ENCODE measurements at regions not wholly inside any gene's neighbourhood (a gene's known extent, or its start where the extent isn't known, plus 50 kb on each side); places are given as distances from the start of the nearest gene placed in this dataset.
"Not testable (repeated sequence)": the region's sequence is repeated elsewhere in the genome, so short reads cannot be mapped to it uniquely, and the experiment has no call there.

DNA sequence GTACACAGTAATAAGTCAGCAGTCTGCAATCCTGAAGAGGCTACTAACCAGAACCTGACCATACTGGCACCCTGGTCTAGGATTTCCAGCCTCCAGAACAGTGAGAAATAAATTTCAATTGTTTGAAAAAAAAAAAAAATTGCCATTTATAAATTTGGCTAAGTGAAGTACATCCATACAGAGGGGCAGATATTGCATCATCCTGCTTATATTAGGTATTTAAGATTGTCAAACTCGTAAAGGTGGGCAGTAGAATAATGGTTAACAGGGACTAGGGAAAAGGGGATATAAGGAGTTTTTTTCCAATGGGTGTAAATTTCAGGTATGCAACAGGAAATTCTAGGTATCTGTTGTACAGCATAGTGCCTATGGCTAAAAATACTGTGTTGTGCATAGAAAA lies 1250.9 kb downstream of the BRINP3 start:
- H3K36me3 ChIP-seq (ENCODE audit: insufficient read depth, low read length): no peaks in the 10 kb centered on the region
- H3K9ac ChIP-seq (ENCODE audit: low read depth, low read length): no peak overlapping the region
- no peaks in the 10 kb centered on the region for H3K4me1 ChIP-seq (ENCODE audit: insufficient read depth, low read length)
- H3K9me3 ChIP-seq (ENCODE audit: control insufficient read depth, insufficient read depth, low read length): no peaks in the 10 kb centered on the region

DNA sequence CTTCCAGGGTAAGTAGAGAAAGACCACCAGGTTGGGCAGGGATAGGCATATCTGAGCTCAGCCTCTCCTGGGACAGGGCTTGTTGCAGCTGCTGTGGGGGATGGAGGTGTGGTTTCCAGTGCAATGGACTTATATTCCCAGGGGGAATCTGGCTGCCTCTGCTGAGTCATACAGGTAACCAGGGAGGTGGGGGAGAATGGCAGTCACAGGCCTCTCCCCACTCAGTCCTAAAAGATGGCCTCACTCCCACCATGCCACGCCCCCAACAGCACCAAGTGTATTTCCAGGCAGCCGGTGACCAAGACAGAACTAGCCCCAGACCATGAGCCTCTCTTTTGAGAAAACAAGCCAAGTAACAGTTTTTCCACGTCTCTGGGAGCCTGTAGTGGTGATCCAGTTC lies 1240.7 kb downstream of the BRINP3 start:
- Histone ChIP-seq H3K9me3 (ENCODE audit: control insufficient read depth, insufficient read depth, low read length) (no peaks in the 10 kb centered on the region), H3K4me1 (ENCODE audit: insufficient read depth, low read length) (no peaks in the 10 kb centered on the region), H3K36me3 (ENCODE audit: insufficient read depth, low read length) (no peaks in the 10 kb centered on the region), H3K9ac (ENCODE audit: low read depth, low read length) (no peak overlapping the region)

DNA sequence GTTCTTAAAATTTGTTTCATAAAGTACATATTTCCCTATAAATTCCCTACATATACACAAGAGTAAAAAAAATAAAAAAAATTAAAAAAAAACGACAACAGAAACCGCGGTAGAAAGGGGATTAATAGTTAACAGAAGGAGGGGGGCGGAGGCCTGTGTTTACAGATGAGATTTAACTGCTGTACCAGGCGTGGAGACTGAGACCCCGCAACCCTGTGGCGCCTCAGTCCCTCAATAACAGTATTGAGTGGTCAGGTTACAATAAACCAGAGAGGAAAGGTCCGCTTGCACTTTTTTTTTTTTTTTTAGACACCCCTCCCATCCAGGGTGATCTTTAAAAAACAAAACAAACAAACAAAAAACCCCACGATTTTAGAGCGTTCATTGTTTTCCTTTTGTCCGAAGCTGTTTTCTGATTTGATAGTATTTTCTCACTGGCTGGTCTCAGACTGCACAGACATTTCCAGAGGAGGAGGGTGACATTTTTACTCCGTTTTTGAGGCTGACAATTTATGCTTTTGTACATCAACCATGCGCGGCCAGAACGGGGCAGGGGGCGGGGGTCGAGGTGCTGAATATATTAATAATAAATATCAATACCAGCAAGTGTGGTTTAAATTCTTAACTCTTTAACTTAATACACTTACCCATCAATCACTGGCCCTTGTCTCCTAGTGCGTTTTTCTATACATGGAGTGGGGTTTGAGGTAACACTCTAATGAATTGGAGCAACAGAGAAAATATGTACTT lies 1223.9 kb downstream of the BRINP3 start:
- Histone ChIP-seq H3K9me3 (ENCODE audit: control insufficient read depth, insufficient read depth, low read length) (no peaks in the 10 kb centered on the region), H3K36me3 (ENCODE audit: insufficient read depth, low read length) (no peaks in the 10 kb centered on the region), H3K4me1 (ENCODE audit: insufficient read depth, low read length) (no peaks in the 10 kb centered on the region), H3K9ac (ENCODE audit: low read depth, low read length) (no peak overlapping the region)

DNA sequence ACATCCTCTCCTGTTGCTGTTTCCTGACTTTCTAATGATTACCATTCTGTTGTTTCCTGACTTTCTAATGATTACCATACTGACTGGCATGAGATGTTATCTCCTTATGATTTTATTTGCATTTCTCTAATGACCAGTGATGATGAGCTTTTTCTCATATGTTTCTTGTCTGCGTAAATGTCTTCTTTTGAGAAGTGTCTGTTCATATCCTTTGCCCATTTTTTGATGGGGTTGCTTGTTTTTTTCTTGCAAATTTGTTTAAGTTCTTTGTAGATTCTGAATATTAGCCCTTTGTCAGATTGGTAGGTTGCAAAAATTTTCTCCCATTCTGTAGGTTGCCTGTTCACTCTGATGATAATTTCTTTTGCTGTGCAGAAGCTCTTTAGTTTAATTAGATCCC lies 1216.5 kb downstream of the BRINP3 start:
- H3K9ac ChIP-seq (ENCODE audit: low read depth, low read length); H3K36me3 ChIP-seq (ENCODE audit: insufficient read depth, low read length); H3K9me3 ChIP-seq (ENCODE audit: control insufficient read depth, insufficient read depth, low read length): not testable (repeated sequence)

GRCh38 chr1:189269011-189269410 lies 1208.7 kb downstream of the BRINP3 start:
- peaks cover 5% of the 10 kb centered on the region for H3K9me3 ChIP-seq (ENCODE audit: control insufficient read depth, insufficient read depth, low read length)
- H3K9ac ChIP-seq (ENCODE audit: low read depth, low read length): no peak overlapping the region
- no peaks in the 10 kb centered on the region for H3K4me1 ChIP-seq (ENCODE audit: insufficient read depth, low read length)
- H3K36me3 ChIP-seq (ENCODE audit: insufficient read depth, low read length): no peaks in the 10 kb centered on the region

More for the DNA sequence above, 1216.5 kb downstream of the BRINP3 start:
- H3K4me1 ChIP-seq (ENCODE audit: insufficient read depth, low read length): not testable (repeated sequence)

DNA sequence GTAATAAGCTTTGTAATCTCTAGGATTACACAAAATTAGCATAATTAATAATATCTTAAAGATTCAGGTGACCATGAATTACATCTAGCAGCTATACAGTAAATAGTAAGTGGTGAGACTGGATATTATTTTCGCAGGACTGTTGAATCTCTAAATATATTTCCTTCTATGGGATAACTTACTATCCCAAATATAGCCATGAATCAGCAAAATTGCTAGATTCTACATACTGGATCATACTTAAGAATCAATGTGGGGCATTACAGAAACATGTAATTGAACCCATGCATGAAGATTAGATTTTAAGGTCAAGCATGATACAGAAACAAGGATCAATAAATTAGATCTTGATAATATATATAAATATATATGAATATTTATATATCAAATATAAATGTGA lies 1203.4 kb downstream of the BRINP3 start:
- Histone ChIP-seq H3K9me3 (ENCODE audit: control insufficient read depth, insufficient read depth, low read length) (no peaks in the 10 kb centered on the region; the same call in 1 of the 2 replicates), H3K9ac (ENCODE audit: low read depth, low read length) (no peak overlapping the region), H3K36me3 (ENCODE audit: insufficient read depth, low read length) (no peaks in the 10 kb centered on the region)

GRCh38 chr1:189275796-189276195 lies 1201.9 kb downstream of the BRINP3 start:
- Histone ChIP-seq H3K36me3 (ENCODE audit: insufficient read depth, low read length) (no peaks in the 10 kb centered on the region), H3K9me3 (ENCODE audit: control insufficient read depth, insufficient read depth, low read length) (no peaks in the 10 kb centered on the region; the same call in 1 of the 2 replicates), H3K9ac (ENCODE audit: low read depth, low read length) (no peak overlapping the region), H3K4me1 (ENCODE audit: insufficient read depth, low read length) (no peaks in the 10 kb centered on the region; the same call in 1 of the 2 replicates)

More for the DNA sequence above, 1203.4 kb downstream of the BRINP3 start:
- H3K4me1 ChIP-seq (ENCODE audit: insufficient read depth, low read length): no peaks in the 10 kb centered on the region; the same call in 1 of the 2 replicates

DNA sequence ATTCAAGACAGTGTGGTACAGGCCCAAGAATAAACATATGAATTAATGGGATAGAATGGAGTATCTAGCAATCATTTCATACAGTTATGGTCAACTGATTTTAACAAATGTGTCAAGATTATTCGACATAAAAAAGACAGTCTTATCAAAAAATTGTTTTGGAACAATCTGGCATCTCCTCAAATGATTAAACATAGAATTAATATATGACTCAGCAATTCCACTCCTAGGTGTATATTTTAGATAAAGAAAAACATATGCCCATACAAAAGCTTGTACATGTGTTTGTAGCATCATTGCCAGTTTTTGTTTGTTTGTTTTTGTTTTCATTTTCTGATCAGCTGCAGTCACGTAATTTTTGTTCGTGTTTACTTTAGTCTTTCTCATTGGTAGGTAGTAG lies 1188.3 kb downstream of the BRINP3 start:
- no peaks in the 10 kb centered on the region for H3K9me3 ChIP-seq (ENCODE audit: control insufficient read depth, insufficient read depth, low read length)

GRCh38 chr1:189301235-189301634 lies 1176.4 kb downstream of the BRINP3 start:
- Histone ChIP-seq H3K36me3 (ENCODE audit: insufficient read depth, low read length) (no peaks in the 10 kb centered on the region), H3K9me3 (ENCODE audit: control insufficient read depth, insufficient read depth, low read length) (no peaks in the 10 kb centered on the region), H3K9ac (ENCODE audit: low read depth, low read length) (no peak overlapping the region), H3K4me1 (ENCODE audit: insufficient read depth, low read length) (no peaks in the 10 kb centered on the region)

More for the DNA sequence above, 1188.3 kb downstream of the BRINP3 start:
- Histone ChIP-seq H3K9ac (ENCODE audit: low read depth, low read length) (no peak overlapping the region), H3K36me3 (ENCODE audit: insufficient read depth, low read length) (no peaks in the 10 kb centered on the region), H3K4me1 (ENCODE audit: insufficient read depth, low read length) (no peaks in the 10 kb centered on the region)

DNA sequence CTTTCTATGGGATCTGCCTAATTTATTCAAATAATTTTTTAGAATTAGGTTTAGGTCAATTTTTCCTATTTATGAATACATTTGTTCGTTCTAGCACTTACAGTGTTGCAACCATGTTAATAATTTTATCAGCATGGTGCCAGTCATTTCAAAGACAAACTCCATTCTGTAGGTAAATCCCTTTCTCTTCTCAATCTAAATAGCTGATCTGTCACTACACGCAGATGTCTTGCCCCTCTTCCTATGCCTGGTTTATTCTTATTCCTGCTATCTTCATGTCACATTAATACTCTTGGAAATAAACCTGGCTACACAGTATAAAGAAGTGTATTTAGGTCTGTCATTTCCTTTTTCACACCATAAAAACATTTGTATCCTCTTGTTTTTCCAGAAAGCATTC lies 1172.4 kb downstream of the BRINP3 start:
- no peaks in the 10 kb centered on the region for H3K9me3 ChIP-seq (ENCODE audit: control insufficient read depth, insufficient read depth, low read length)
- no peaks in the 10 kb centered on the region for H3K36me3 ChIP-seq (ENCODE audit: insufficient read depth, low read length)
- no peak overlapping the region for H3K9ac ChIP-seq (ENCODE audit: low read depth, low read length)
- no peaks in the 10 kb centered on the region for H3K4me1 ChIP-seq (ENCODE audit: insufficient read depth, low read length)

- H3K36me3 ChIP-seq (ENCODE audit: insufficient read depth, low read length): no peaks in the 10 kb centered on the region
- no peak overlapping the region for H3K9ac ChIP-seq (ENCODE audit: low read depth, low read length)
- H3K9me3 ChIP-seq (ENCODE audit: control insufficient read depth, insufficient read depth, low read length): no peaks in the 10 kb centered on the region; the same call in 1 of the 2 replicates
- peaks cover 12% of the 10 kb centered on the region; the same call in 1 of the 2 replicates for H3K4me1 ChIP-seq (ENCODE audit: insufficient read depth, low read length)
Observed at GRCh38 chr1:189311915-189312314, 1165.7 kb downstream of the BRINP3 start.

DNA sequence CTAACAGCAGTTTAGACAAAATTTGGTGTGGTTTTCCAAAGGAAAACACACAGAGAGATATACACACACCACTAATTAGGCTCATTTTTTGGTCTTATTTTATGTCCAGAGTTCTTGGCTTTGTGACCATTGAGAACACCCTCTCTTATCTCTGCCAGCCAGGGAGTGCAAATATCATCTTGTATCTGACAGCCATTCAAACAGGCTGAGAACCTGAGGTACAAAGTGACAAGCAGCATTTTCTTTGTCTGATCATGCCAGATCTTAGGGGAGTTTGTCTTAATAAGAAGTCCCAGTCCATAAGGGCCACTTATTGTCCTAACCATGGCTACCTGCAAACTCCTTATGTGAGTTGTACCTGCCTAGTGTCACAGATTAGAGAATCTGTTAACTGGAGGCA lies 1165.2 kb downstream of the BRINP3 start:
- Histone ChIP-seq H3K4me1 (ENCODE audit: insufficient read depth, low read length) (peaks cover 12% of the 10 kb centered on the region; the same call in 1 of the 2 replicates), H3K9ac (ENCODE audit: low read depth, low read length) (no peak overlapping the region), H3K9me3 (ENCODE audit: control insufficient read depth, insufficient read depth, low read length) (no peaks in the 10 kb centered on the region; the same call in 1 of the 2 replicates), H3K36me3 (ENCODE audit: insufficient read depth, low read length) (no peaks in the 10 kb centered on the region)

DNA sequence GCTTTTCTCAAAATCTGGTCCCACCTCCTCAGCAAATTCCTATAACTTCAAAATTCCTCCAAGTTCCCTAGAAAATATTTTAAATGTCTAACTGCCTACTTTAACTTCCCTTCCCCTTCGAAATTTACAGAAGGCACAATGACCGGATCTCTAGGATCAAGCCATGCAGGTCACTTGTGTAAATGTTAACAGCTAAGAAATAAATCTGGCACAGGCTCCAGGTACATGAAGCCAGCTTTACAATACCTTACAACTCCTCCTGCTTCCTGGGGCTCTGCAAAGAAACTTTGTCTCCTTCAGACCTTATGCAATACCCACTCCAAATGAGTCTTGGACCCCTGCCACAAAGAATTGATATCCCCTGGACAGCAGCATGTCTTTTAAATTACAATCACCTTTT lies 1164.2 kb downstream of the BRINP3 start:
- H3K9me3 ChIP-seq (ENCODE audit: control insufficient read depth, insufficient read depth, low read length): no peaks in the 10 kb centered on the region; the same call in 1 of the 2 replicates
- H3K36me3 ChIP-seq (ENCODE audit: insufficient read depth, low read length): no peaks in the 10 kb centered on the region
- peaks cover 12% of the 10 kb centered on the region; the same call in 1 of the 2 replicates for H3K4me1 ChIP-seq (ENCODE audit: insufficient read depth, low read length)
- no peak overlapping the region for H3K9ac ChIP-seq (ENCODE audit: low read depth, low read length)

- Histone ChIP-seq H3K36me3 (ENCODE audit: insufficient read depth, low read length) (no peaks in the 10 kb centered on the region), H3K9me3 (ENCODE audit: control insufficient read depth, insufficient read depth, low read length) (no peaks in the 10 kb centered on the region; the same call in 1 of the 2 replicates), H3K9ac (ENCODE audit: low read depth, low read length) (no peak overlapping the region), H3K4me1 (ENCODE audit: insufficient read depth, low read length) (peaks cover 12% of the 10 kb centered on the region; the same call in 1 of the 2 replicates)
Observed at GRCh38 chr1:189315035-189315901, 1162.4 kb downstream of the BRINP3 start.
